SK-N-SH treated with all-trans-retinoic acid at 6 μM for 48 hours (cell line): ENCODE measurements at regions not wholly inside any gene's neighbourhood (a gene's known extent, or its start where the extent isn't known, plus 50 kb on each side); places are given as distances from the start of the nearest gene placed in this dataset.

Experiments used
- ATAC-seq: fragments of 200-7000 bp; cut with Tn5 transposase; 3 replicates; pipeline ENCODE4 v1.9.1; 2020; ENCODE audit warnings: mild to moderate bottlenecking, moderate library complexity
- ARNTL ChIP-seq: fragments of 450-650 bp; formaldehyde crosslinking; IDR thresholded peaks from 2 replicates; pipeline ENCODE4 v1.5.0; 2020; ENCODE audit warnings: low read depth, mild to moderate bottlenecking, moderate library complexity, borderline replicate concordance
- BACH2 ChIP-seq: fragments of 250-450 bp; sonication (Bioruptor Pico); IDR thresholded peaks from 2 replicates; pipeline ENCODE4 v1.9.0; 2021; ENCODE audit warnings: mild to moderate bottlenecking, borderline replicate concordance
- CREB5 ChIP-seq: fragments of 250-450 bp; sonication (Bioruptor Pico); IDR thresholded peaks from 2 replicates; pipeline ENCODE4 v1.5.1; 2020; ENCODE audit warnings: low read depth, mild to moderate bottlenecking, moderate library complexity
- CSDC2 ChIP-seq: fragments of 250-450 bp; sonication (Bioruptor Pico); IDR thresholded peaks from 2 replicates; pipeline ENCODE4 v1.5.0; 2020; ENCODE audit warnings: mild to moderate bottlenecking, moderate library complexity
- CSRNP3 ChIP-seq: fragments of 250-450 bp; sonication (Bioruptor Pico); IDR thresholded peaks from 2 replicates; pipeline ENCODE4 v1.5.1; 2021; ENCODE audit warnings: mild to moderate bottlenecking, moderate library complexity
- ESRRG ChIP-seq: fragments of 250-450 bp; sonication (Bioruptor Pico); IDR thresholded peaks from 2 replicates; pipeline ENCODE4 v1.6.1; 2021; ENCODE audit warnings: mild to moderate bottlenecking
- GLIS3 ChIP-seq: fragments of 250-450 bp; sonication (Bioruptor Pico); IDR thresholded peaks from 2 replicates; pipeline ENCODE4 v1.5.0; 2020; ENCODE audit warnings: mild to moderate bottlenecking, moderate library complexity
- ISL1 ChIP-seq: fragments of 250-450 bp; sonication (Bioruptor Pico); IDR thresholded peaks from 2 replicates; pipeline ENCODE4 v2.1.2; 2022; ENCODE audit warnings: mild to moderate bottlenecking, moderate library complexity
- OSR1 ChIP-seq: fragments of 250-450 bp; sonication (Bioruptor Pico); IDR thresholded peaks from 2 replicates; pipeline ENCODE4 v1.8.0; 2022; ENCODE audit warnings: moderate library complexity, mild to moderate bottlenecking, inconsistent platforms
- PATZ1 ChIP-seq: fragments of 250-450 bp; sonication (Bioruptor Pico); IDR thresholded peaks from 2 replicates; pipeline ENCODE4 v1.8.0; 2020; ENCODE audit warnings: mild to moderate bottlenecking, moderate library complexity, borderline replicate concordance
- POU6F1 ChIP-seq: fragments of 250-450 bp; sonication (Bioruptor Pico); IDR thresholded peaks from 2 replicates; pipeline ENCODE4 v1.8.0; 2021; ENCODE audit warnings: low read depth, mild to moderate bottlenecking, moderate library complexity, borderline replicate concordance
- PPARA ChIP-seq: fragments of 250-450 bp; sonication (Bioruptor Pico); IDR thresholded peaks from 2 replicates; pipeline ENCODE4 v1.5.0; 2020; ENCODE audit warnings: mild to moderate bottlenecking, borderline replicate concordance
- RARB ChIP-seq: fragments of 250-450 bp; sonication (Bioruptor Pico); IDR thresholded peaks from 2 replicates; pipeline ENCODE4 v1.8.0; 2021; ENCODE audit warnings: mild to moderate bottlenecking, moderate library complexity
- SNAI2 ChIP-seq: fragments of 250-450 bp; sonication (Bioruptor Pico); IDR thresholded peaks from 2 replicates; pipeline ENCODE4 v1.5.0; 2020; ENCODE audit warnings: mild to moderate bottlenecking, moderate library complexity
- TCF4 ChIP-seq: fragments of 250-450 bp; sonication (Bioruptor Pico); IDR thresholded peaks from 2 replicates; pipeline ENCODE4 v1.8.0; 2021; ENCODE audit warnings: mild to moderate bottlenecking, moderate library complexity, borderline replicate concordance
- TOX ChIP-seq: fragments of 250-450 bp; sonication (Bioruptor Pico); IDR thresholded peaks from 2 replicates; pipeline ENCODE4 v1.8.0; 2021; ENCODE audit warnings: mild to moderate bottlenecking, moderate library complexity, borderline replicate concordance
- TSHZ2 ChIP-seq: fragments of 250-450 bp; sonication (Bioruptor Pico); IDR thresholded peaks from 2 replicates; pipeline ENCODE4 v1.5.0; 2020; ENCODE audit warnings: mild to moderate bottlenecking, moderate library complexity
- ZFP3 ChIP-seq: fragments of 250-450 bp; sonication (Bioruptor Pico); IDR thresholded peaks from 2 replicates; pipeline ENCODE4 v1.5.0; 2020; ENCODE audit warnings: mild to moderate bottlenecking, moderate library complexity
- ZFP30 ChIP-seq: fragments of 450-650 bp; formaldehyde crosslinking; IDR thresholded peaks from 2 replicates; pipeline ENCODE4 v1.5.0; 2022; ENCODE audit warnings: mild to moderate bottlenecking, moderate library complexity
- ZNF565 ChIP-seq: fragments of 450-650 bp; formaldehyde crosslinking; conservative IDR thresholded peaks from 2 replicates; pipeline ENCODE4 v1.5.0; 2020; ENCODE audit warnings: low read depth, mild to moderate bottlenecking, moderate library complexity
- ZNF70 ChIP-seq: fragments of 450-650 bp; formaldehyde crosslinking; IDR thresholded peaks from 2 replicates; pipeline ENCODE4 v1.5.0; 2020; ENCODE audit warnings: mild to moderate bottlenecking, moderate library complexity
- ZNF8 ChIP-seq: fragments of 450-650 bp; formaldehyde crosslinking; IDR thresholded peaks from 2 replicates; pipeline ENCODE4 v1.5.0; 2020; ENCODE audit warnings: mild to moderate bottlenecking, moderate library complexity

- ATAC-seq: no peak
- TF ChIP-seq PPARA (CRISPR knock-in tag) (no peak), TCF4 (CRISPR knock-in tag) (no peak), ZNF565 (CRISPR knock-in tag) (no peak), ZNF70 (CRISPR knock-in tag) (no peak), ESRRG (CRISPR knock-in tag) (no peak), CREB5 (CRISPR knock-in tag) (no peak)
- TF ChIP-seq, all 23 proteins: peak for 0
Observed at GRCh38 chr3:110968076-110968475, 103.5 kb upstream of the NECTIN3 start.

- no peak for TF ChIP-seq ZFP3
- TF ChIP-seq TCF4 (CRISPR knock-in tag): no peak
- TF ChIP-seq ZNF8: no peak
- TF ChIP-seq CREB5 (CRISPR knock-in tag): no peak
- no peak for TF ChIP-seq CSRNP3
- TF ChIP-seq ZFP30: no peak
- TF ChIP-seq TSHZ2: no peak
- TF ChIP-seq BACH2 (CRISPR knock-in tag): no peak
- no peak for TF ChIP-seq TOX
- no peak for TF ChIP-seq PATZ1 (CRISPR knock-in tag)
- no peak for TF ChIP-seq ZNF565 (CRISPR knock-in tag)
- TF ChIP-seq GLIS3 (CRISPR knock-in tag): no peak
- no peak for TF ChIP-seq SNAI2 (CRISPR knock-in tag)
- TF ChIP-seq ISL1 (CRISPR knock-in tag): no peak
- TF ChIP-seq RARB (CRISPR knock-in tag): no peak
- ATAC-seq: no peak
Observed at GRCh38 chr3:110969229-110970211, 102.1 kb upstream of the NECTIN3 start.

- no peak for ATAC-seq
- TF ChIP-seq ESRRG (CRISPR knock-in tag) (no peak), RARB (CRISPR knock-in tag) (no peak), ZNF70 (CRISPR knock-in tag) (no peak), SNAI2 (CRISPR knock-in tag) (no peak), OSR1 (no peak), ISL1 (CRISPR knock-in tag) (no peak), POU6F1 (CRISPR knock-in tag) (no peak), ARNTL (CRISPR knock-in tag) (no peak), BACH2 (CRISPR knock-in tag) (no peak), CSDC2 (CRISPR knock-in tag) (no peak), TOX (no peak), TCF4 (CRISPR knock-in tag) (no peak), TSHZ2 (no peak), ZNF565 (CRISPR knock-in tag) (no peak), GLIS3 (CRISPR knock-in tag) (no peak), ZFP30 (no peak)
Observed at GRCh38 chr3:110971010-110971601, 100.5 kb upstream of the NECTIN3 start.
